Stimulated activated CD8-positive, alpha-beta memory T cell treated with anti-CD3 and anti-CD28 coated beads, Interleukin-15, amount 100 ng/mL, for 1 hour (primary cell): ENCODE measurements at regions not wholly inside any gene's neighbourhood (a gene's known extent, or its start where the extent isn't known, plus 50 kb on each side); places are given as distances from the start of the nearest gene placed in this dataset.

ENCODE experiments used
- DNase-seq: peaks from one replicate; pipeline ENCODE4 v3.0.0-alpha.2; 2020; ENCODE audit warnings: low read depth

DNA sequence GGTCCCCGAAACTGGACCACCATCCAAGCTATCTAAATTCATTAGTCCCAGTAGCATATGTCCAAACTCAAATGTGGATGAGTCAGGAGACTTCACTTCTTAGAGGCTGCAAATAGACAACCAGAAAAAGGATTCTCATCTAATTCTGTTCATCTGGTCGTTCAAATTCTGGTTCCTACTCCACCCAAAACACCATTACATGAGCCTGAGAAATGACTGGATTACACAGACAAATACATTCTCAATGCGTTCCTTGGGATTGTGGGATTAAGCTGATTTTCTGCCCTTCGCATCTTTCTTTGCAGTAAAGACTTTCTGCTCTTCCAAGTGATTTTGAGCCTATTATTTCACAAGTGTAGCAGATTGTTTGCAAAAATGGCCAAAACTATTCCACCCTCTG lies 472.3 kb upstream of the PROK2 start:
- DNase-seq = no peak

DNA sequence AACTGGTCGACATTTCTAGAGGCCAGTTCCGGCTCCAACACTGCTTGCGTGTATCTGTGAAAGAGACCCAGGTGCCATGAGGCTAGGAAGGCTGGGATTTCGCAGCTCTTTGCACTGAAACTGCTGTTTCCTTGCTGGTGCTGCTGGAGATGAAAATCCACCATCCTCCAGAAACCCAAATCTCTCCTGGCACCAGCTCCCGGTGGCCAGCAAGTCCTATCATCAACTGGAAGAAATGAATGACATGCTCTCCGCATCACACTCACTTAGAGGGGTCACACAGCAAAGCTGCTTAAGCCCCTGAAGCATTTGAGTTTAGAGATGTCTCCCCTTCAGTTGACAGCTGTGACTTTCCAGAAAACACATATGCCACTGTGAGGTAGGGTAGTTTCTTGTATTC lies 471.8 kb upstream of the PROK2 start:
- no peak for DNase-seq

DNA sequence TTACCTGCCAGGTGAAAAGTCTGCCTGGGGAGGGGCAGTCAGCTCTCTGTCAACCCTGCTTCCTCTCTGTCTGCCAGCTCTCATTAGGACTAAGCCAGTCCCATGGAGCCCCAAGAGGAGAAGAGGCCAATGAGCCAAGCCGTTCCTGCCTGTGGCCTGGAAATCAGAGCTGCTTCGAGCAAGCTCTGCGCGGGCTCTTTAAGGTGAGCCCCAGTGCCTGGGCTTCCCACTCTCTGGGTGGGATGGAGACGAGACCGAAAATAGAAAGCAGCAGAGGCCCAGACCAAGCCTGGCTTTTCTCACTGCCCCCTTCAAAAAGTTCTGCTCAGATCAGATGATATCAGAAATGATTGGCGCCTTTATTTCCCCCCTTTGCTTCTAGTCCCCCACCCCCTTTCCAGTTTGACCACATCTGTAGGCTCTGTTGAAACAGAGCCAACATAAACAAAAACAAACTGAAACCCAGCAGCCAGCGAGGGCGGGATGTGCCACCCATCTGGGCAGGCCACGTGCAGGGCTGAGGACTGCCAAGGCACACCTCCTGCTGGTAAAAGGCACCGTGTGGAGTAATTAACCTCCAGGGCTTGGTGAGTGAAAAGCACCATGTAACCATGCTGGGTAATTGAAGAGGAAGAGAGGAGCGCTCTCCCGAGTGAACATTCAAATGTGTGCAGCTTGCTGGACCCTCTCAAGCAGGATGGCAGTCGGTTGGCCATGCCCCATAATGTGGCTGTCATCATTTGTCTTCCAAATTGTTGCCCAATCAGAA lies 471.0 kb upstream of the PROK2 start:
- DNase-seq = no peak

DNA sequence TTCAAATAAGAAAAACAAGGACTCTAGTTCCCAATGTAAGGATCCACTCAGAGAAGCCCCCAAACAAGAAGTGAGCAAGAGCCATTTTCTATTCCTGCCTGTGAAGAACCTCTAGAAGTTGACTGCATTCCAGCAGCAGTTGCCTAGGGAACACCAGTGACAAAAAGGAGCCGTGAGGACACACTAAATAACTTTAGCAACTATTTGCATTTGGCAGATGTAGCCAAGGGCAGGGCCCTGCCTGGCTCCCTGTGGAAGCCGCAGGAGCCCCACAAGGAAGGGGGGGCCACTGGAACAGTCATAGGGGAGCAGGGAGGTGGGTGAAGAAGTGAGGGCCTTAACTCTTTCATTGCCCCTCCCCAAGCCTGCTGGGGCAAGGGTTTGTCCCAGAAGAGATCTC lies 470.2 kb upstream of the PROK2 start:
- no peak for DNase-seq

DNA sequence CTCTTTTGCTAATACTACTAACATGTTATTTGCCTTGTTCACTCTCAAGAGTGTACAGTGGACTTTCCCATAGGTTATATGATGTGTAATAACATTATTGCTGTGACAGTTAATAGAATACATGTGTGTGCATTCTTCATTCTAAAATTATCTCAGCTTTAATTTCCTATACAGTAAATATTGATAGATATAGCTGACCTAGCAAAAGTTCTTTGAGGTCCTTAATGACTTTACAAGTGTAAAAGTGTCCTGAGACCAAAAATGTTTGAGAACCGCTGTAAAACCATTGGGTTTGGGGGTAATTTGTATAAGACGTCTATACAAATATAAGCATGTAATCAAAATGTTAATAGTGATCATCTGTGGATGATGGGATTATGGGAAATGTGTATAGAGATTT lies 469.5 kb upstream of the PROK2 start:
- DNase-seq = no peak

DNA sequence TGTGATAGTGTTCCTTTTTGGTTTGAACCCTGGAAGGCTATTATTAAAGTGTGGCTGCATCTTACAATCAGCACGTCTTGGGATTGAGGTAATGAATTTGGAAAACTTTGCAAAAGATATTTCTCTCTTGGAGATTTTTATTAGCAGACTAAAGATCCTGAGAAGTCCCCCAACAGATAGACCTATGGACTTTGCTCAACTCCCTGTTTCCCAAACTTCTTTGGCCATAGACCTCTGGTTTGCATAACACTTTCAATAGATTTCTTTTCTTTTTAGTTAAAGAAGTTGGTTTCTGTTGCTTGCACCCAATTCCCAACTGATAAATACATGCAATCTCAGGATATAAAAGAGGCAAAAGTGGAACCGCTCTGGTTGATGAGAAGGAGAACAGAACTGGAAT lies 465.8 kb upstream of the PROK2 start:
- DNase-seq = no peak

DNA sequence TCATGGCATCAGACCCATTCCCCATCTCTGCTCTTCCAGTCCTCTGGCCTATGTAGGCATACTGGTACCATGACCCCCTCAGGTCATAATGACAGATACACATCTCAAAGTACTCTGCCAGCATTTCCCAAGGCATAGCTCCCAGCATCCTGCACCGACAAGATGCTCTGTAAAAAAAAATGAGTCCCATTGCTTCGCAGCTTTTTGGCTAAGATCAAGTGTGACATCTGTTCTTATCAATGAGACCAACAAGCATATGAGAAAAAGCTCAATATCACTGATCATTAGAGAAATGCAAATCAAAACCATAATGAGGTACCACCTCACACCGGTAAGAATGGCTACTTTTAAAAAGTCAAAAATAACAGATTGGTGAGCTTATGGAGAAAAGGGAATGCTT lies 463.9 kb upstream of the PROK2 start:
- DNase-seq = no peak

DNA sequence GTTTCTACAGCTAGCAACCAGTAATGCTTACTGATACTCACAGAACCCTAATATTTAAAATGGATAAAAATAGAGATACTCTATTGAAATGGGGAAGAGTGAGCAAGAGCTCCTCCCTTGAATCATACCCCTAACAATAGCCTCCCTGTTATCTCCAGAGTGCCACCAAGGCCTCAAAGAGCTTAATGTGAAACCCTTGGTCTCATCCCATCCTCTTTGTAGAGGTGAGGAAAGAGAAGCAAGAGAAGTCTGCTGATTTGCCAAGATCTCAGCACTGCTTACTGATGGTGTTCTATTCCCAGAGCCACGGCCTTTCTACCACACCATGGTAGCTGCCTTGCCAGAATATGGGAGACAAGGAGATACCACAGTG lies 463.4 kb upstream of the PROK2 start:
- no peak for DNase-seq

DNA sequence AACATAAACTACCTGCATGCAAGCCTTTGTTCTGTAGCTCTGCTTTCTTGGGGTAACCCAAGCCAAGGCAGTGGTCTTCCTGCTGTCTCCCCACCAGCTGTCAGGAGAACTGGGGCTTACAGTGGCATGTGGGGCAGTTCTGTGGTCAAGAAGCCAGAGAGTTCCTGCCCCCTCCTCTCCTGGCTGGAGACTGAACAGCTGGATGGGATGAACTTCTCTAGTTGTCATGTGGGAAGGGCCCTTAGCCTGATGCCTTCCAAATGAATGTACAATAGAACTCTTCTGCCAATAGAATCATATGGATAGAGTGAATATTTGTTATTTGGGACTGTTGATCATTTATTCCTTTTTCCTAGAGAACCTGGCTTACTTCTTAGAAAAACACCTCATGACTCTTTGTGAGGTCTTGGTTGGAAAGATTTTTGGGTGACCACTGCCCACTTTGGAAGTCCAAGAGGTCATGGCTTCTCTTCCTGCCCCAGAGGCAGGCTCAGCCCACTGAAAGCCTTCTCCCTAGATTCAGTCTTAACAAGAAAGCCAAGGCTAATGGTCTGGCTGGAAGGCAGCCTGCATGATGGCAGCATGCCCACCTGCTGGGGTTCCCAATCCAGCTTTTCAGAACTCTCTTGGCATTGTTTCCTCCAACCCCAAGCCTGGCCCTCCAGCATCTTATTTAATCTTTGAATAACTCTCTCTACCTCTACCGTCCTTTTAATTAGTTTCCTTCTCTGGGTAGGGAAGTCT lies 462.9 kb upstream of the PROK2 start:
- no peak for DNase-seq

DNA sequence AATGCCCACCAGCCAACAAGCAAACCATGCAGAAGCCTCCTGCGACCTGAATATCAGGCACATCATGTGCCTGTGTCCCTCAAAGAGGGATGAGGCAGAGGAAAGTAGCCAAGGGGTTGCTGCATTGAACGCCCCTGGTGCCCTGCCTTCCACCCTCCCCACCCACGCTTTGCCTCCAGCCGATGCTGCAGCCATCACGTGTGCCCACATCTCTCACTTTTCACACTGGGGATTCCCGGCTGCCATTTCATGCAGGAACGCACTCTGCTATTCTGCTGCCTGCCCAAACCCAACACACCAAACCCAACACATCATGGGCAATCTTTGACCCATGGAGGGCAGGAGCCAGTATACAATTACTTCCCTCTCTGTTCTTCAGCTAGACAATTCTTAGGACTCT lies 462.2 kb upstream of the PROK2 start:
- DNase-seq = no peak

DNA sequence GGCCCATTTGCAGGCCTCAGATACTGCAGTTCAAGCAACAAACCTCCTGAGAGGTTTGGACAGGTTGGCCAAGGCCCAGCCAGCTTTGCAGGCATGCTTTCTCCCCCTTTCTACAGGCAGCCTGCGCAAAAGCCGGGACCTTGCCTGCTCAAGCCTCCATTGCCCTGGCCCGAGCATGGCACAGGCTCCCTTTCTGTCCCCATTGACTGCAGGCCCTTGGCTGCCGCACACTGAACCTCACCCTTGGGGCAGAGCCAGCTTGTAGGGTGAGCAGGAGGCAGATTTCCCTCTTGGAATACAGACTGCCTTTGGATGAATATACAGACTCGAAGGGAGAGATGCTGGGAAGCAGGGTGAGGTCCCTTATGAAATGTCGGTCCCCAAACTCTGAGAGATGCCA lies 461.7 kb upstream of the PROK2 start:
- no peak for DNase-seq

DNA sequence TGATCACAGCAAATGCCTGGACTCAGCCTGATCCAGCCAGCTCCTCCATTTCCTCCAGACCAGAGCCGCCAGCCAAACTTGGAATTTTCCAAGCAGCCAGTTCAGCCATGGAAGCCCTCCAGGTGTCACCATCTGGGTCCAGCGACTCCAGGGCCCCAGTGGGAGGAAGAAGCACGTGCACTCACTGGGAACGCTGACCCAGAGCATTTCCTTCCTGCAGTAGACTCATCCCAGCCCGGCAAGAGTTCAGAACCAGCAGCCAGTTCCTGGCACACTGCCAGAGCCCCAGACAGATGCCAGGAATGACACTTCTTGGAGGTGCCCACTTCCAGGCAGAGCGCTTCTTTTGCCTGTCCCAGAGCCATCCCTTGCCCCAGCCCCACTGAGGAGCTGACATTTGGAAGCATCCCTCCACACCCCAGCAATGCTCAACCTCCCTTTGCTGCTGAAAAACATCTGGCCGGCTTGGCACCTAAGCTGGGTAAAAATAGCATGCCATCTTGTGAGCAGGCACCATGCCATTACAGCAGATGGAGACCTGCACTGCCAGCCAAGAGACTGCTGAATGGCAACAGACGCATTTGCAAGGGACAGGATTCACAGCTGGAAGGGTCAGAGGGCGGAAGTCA lies 460.3 kb upstream of the PROK2 start:
- no peak for DNase-seq

DNA sequence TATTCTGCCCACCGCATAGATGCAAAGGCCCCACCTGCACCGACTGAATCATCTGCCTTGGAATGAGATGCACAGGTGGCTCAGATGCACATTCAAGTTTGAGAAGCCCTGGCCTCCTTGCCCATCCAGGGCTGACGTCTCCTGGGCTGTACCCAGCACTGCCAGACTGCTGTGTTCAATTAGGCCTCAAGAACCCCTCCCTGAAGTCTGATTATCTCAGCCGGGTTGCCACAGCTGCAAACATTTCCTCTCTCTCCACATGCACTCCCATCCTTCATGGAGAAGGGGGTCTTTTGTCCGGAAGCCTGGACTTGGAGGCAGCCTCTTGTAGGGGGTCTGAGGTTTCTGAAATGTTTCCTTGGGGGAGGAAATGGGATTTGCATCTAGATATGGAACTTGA lies 459.4 kb upstream of the PROK2 start:
- DNase-seq = no peak

DNA sequence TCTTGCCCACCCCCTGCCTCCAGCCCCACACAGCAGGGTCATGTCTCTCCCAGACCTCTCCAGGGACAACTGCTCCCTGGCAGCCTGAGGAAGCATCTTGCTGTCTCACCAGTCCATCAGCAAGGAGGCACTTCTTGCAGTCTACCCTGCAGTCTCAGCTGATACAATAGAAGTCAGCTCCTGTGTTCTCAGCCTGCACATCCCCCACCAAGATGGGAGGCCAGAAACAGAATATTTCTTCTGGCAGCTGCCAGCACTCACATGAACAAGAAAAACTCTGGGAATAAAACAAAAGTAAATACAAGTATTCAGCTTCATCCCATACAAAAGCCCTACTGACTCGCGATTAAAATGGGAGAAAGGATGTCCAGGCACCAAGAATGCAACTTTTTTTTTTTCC lies 457.4 kb upstream of the PROK2 start:
- DNase-seq = no peak

DNA sequence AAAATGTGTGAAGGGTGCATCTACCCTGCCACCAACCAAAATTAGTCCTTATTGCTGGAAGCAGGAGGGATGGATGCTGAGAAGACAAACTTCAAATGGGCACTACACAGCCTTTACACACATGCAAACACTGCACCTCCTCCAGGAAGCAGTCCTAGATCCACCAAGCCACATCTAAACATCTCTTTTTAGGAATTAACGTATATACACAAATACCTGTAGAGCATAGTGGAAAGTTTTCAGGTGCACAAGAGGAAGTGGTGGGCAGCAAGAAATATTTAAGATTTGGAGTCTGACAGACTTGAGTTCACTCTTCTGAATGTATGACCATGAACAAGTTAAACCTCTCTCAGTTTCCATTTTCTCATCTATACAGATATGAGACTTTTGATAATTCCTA lies 456.6 kb upstream of the PROK2 start:
- DNase-seq = no peak

DNA sequence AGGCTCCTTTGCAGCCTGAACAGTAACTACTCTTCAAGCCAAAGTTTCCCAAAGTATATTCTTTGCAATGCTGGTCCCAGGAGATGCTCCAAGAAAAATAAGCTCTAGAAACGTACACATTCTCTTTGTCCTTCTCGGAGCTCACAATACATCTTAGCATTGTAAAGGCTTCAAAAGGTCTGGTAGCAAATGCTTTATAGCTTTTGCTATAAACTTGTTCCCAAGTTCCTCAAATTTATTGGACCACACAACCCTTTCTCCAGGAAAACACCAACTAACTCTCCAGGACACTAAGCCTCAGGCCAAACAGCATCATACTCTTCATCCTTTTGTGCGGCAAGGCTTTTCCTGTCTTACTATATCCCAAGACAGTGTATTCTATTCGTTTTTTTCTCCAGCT lies 455.6 kb upstream of the PROK2 start:
- DNase-seq = no peak

DNA sequence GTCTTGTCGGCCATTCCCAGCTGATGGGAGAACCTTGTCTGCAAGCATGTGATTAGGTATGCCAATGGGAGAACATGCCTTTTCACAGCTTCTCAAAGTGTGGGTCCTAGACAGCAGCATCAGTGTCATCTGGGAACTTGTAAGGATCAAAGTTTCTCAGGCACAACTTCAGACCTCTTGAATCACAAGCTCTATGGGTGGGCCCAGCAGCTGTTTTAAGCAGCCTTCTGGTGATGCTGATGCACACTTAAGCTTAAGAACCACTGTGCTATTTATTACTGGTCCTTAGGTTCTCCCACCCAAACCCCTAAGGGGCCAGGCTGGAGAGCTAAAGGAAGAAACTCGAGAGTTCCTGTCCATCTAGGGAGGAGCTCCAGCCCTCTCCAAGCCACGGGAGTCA lies 453.9 kb upstream of the PROK2 start:
- no peak for DNase-seq

DNA sequence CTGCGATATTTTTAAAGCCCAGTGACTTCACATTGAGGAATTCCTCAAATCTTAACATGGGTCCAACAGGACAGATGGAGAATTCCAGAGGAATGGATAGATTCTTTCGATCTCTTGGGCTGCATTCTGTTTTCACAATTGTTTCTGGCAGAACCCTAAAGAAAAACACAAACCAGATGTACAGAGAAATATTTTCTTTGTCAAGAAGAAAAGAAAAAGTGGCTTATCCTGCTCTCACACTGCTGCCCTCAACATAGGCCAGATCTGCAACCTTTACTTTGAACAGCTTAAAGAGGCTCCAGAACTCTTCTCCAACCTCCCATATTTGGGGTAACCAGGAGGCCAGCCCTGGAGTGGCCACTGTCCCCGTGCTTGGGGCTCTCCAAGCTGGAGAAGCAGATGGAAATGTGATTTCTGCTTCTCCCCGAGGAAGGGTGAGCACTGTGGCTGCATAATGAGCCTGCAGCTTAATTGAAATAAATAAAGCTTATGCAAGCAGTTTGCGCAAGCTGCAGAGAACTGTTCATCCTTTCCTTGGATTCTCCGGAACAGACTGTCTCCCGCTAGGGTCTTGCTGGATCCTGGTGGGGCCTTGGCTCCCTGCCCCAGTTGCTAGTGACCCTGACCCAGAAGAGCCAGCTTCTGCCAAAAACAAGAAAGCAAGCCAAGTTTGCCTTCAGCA lies 453.2 kb upstream of the PROK2 start:
- no peak for DNase-seq

DNA sequence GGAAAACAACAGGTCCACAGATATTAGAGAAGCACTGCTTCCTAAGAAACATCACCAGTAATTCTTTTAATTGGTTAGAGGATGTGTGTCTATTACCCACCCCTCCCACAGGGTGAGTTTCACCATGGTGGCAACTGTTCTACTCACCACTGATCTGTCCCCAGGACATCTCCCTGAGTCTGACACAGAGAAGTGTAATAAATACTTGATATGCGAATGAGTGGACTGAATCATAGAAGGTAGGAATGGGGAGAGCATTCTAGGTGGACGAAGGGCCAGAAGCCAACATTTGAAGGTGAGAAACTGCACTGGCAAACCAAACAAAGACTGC lies 452.7 kb upstream of the PROK2 start:
- no peak for DNase-seq

DNA sequence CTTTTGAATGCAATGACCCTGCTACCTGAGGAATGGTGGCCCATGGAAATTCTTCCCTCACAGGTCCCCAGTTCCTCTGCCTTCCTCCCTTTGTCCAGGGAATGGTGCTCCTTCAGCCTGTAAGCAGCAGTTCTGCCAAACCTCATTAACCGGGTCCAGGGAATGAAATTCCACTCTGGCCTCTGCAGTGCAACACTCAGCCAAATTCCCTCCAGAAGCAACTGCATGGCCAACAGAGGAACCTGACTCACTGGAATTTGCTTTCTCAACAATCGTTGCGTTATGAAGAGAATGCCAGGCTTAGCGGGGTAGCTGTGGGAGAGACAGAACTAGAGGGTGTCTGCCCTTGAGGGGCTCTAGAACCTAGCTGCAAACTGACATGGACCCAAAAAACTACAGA lies 449.4 kb upstream of the PROK2 start:
- DNase-seq = no peak

DNA sequence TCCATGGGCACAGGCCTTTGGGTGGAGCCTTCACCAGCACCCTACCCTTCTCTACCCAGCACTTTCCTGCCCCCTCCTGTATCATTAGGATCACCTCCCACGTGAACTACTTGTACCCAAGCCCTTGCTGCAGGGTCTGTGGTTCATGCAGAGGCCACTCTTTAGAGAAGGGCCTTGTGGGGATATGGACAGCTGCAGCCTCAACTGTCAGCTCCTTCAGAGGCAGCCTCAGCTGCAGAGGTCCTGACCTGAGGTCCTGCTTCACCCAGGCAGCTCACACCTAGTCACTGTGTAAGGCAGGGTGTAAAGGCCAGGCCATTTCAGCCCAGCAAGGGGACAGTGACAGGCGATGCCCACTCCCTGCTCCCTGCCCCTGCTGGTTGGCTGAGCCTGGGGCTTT lies 448.6 kb upstream of the PROK2 start:
- no peak for DNase-seq

DNA sequence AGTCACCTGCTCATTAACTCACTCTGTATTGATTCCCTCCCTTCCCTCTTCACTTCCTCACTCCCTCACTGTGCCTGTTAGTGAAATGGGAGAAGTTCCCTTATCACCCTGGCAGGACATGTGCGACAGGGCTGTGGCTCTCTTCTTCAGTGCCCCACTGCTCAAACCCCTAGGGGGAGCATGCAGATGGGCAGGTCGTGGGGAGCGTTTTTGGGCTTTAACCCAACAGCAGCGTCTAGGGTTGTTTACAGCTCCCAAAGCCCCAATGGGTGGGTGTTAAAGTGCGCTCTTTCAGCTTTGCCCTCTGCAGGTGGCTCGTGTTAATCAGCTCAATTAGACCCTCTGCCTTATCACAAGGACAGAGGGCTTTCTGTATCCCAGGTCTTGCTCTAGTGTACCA lies 447.8 kb upstream of the PROK2 start:
- no peak for DNase-seq

DNA sequence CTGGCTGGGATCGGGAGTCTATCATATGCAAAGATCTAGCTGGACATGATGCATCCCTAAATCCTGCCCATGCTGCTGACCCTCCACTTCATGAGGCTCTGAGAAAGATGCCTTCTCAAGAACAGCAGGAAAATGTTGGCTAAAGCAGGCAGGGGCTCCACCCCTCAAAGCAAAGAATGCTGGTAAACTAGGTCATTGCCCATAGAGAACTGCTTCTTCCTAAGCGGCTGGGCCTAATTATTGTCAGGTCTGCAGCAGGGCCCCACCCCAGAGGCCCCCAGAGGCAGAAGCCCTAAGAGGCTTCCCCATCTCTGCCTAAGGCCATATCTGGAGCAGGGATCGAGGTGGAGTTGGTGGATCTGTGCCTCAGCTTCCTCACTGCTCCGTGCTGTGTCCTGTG lies 447.4 kb upstream of the PROK2 start:
- DNase-seq = no peak
